HG02610 (cell line): ENCODE measurements at regions not wholly inside any gene's neighbourhood (a gene's known extent, or its start where the extent isn't known, plus 50 kb on each side); places are given as distances from the start of the nearest gene placed in this dataset.
"Not testable (repeated sequence)": the region's sequence is repeated elsewhere in the genome, so short reads cannot be mapped to it uniquely, and the experiment has no call there.

ENCODE experiments used
- ATAC-seq: cut with Tn5 transposase; IDR thresholded peaks from one replicate; pipeline ENCODE4 v1.9.1; 2021; ENCODE audit warnings: mild to moderate bottlenecking, moderate library complexity; ENCODE audit not compliant: unreplicated experiment

- ATAC-seq, result no peak
These were observed 144.3 kb downstream of the ABCC12 start for GRCh38 chr16:48011466-48011865.

DNA sequence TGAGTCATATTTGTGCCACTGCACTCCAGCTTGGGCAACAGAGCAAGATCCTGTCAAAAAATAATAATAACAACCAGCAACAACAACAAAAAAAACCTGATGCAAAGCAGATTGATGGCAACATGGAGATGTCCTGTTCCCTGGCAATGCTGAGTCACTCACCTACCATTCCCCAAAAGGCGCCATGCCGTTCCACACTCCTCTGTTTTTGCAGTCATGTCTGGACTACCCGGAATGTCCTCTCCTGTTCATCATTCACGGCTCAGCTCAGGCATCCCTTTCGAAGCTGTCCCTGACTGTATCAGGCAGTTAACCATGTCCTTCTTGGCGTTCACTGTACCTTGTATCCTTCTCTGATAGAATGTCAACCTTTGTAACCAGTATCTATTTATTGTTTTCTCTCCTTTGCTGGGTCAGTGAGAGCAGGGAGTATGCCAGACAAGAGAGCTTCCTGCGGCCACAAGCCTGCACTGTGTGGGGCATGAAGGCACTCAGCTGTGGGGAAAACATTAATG, 147.7 kb downstream of the ABCC12 start:
- ATAC-seq, result no peak

- ATAC-seq, result no peak
These were observed 151.6 kb downstream of the ABCC12 start for GRCh38 chr16:48004141-48004695.

GRCh38 chr16:48003206-48003907, 152.4 kb downstream of the ABCC12 start:
- no peak for ATAC-seq

GRCh38 chr16:48001324-48001895, 154.4 kb downstream of the ABCC12 start:
- no peak for ATAC-seq

DNA sequence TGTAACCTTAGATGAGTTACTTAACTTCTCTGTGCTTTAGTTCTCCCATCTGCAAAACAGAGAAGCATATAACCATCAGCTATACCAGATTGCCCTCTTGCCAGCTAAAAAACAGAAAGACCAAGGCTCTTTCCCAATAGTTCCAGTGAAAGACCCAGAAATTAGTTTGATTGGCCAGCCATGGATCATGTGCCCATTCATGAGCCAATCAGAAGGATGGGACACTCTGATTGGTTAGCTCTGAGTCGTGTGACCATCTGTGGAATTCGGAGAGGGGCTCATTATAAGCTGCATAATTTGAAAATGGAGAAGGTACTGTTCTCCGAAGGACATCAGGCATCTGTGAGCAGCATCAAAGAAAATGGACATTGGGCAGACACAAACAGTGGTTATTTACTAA, 155.2 kb downstream of the ABCC12 start:
- no peak for ATAC-seq

DNA sequence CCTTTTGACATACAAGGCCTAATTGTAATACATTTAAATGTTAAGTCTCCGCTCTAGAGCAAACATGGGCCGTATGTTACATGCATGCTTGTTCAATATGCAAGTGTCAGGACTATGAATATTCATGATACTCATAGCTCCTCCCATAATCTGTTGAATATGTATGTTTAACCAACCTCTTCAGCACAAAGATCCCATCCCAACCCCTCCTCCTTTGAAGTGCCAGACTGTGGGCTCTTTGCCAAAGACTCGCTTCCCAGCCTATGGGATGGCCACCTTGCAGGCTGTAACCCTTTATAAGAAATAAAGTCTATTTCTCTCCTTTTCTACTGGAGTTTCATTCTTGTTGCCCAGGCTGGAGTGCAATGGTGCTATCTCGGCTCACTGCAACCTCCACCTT, 156.2 kb downstream of the ABCC12 start:
- ATAC-seq, result no peak

DNA sequence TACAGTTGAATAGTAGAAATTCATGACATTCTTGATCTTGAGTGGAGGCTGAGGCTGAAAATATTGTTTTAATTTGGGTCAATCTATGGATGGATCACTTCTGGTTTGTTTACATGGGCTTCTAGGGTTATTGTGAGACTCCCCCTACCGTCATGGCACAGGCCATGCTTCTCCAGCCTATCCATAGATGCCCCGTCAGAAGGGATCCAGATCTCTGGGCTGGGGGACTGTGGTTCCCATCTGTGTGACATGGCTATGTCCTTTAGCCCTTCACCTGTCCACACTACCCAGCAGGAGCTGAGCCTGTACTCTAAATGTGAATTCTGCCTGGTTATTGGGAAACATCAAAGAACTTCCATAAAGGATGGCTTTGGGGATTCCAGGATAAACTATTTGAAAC, 160.4 kb downstream of the ABCC12 start:
- ATAC-seq, result no peak

DNA sequence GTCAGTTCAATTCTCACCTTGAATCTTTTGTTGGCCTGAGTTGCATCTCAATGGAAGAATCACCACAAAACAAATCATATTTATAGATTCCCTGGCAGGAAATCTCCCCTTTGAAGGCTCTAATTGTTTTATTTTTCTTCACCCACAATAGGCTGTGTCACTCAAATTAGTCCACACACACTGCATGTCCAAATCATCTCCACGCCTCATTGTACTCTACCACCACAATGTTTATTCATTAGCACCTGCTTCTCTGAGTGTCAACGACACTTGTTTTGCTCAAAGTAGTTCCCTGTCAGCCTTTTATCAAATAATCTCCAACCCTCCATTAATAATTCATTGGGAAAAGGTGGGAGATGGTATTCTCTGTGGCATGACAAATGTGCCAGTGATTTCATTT, 164.3 kb downstream of the ABCC12 start:
- no peak for ATAC-seq

- ATAC-seq, result no peak
These were observed 165.1 kb downstream of the ABCC12 start for GRCh38 chr16:47990676-47991075.

DNA sequence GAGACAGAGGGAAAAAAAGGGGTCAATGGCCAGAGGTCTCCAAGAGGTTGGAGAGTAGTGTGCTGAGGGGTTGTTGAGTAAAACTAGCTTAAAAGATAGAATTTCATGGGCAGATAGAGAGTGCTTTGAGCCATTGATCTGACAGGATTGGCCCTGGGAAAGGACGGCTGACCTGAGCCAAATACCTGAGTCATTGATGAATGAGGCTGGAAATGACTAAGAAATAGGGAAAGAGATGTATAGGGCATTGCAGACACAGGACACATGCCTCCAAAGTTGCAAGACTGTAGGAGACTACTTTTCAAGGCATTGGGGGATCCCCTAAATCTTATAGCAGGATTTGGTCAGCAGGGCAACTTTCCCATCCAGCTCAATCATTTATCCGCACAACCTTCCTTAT, 168.7 kb downstream of the ABCC12 start:
- no peak for ATAC-seq

DNA sequence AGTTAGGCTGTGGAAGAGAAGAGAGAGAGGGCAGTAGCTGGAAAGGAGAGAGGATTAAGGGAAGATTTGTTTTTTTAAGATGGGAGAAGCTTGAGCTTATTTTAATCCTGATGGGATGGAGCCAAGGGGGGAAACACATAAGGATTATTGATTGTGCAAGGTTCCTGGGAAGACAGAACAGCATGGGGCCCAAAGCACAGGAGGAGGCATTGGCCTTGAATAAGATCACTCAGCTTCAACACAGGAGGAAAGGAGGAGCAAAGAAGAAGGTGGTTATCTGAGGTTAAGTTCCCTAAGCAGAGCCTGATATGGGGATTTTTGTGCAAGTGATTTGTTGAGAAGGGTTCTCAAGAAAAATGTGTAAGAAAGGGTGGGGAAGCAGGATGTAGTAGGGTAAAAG, 169.8 kb downstream of the ABCC12 start:
- ATAC-seq, result no peak

GRCh38 chr16:47984669-47985068, 171.1 kb downstream of the ABCC12 start:
- no peak for ATAC-seq

DNA sequence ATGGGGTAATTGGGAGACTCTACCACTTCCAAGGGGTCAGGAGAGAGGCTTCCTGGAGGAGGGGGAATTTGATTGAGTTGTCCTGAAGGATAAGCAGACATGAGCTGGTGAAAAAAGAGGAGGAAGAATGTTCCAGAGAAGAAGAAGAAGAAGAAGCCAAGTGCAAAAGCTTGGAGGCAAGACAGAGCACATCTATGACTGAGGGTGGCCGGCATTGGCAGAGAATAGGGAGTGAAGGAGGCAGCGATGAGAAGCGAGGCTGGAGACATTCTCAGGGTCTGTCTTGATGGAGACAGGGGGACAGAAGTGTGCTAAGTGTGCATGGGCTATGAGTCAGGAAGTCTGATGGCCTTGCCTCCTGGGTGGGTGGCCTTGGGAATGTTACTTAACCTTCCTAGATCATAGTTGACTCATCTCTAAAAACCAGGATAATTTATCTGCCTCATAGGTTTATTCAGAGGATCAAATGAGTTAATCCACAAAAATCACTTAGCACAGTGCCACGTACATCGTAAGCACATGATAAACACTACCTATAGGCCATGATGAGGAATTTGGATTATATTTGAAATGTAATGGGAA, 171.7 kb downstream of the ABCC12 start:
- no peak for ATAC-seq

- ATAC-seq, result no peak
These were observed 175.6 kb downstream of the ABCC12 start for GRCh38 chr16:47980212-47980611.

DNA sequence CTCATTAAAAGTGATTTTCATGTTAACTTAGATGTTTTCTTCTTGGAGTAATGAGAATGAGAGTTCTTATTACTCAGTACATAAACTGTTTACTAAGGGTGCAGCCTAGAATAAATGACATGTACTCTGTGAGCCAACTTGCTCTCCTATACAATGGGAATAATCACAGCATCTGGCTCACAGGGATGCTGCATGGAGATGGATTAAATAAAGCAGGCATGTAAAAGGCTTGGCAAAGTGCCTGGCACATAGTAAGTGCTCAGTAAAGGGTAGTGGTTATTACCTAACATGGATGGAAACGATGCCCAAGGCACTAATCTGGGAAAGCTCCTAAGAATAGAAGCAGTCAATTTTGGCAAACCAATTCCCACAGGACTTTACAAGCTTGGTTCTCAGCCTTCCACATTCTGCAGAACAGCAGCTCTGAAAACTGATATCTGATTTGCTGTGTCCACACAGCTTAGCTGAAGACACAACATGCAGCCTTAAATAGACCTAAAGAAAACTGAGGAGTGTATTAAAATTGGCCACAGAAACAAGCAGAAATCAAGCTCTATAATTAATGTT, 176.1 kb downstream of the ABCC12 start:
- no peak for ATAC-seq

DNA sequence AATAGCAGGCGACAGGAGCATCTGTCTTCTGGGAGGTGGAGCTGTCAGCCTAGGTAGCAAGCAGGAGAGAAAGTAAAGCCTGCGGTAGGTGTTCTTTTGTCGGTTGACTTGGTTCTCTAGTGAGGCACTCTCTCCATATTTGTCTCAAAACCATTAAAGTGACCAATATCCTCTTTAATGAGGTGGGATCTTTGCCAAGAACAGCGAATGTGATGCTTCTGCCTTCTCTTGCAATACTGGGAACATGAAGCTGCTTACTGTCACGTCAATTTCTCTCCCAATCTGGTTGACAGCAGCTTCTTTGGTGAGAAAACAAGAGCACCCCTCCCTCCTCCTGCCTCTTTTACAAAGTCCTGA, 176.7 kb downstream of the ABCC12 start:
- ATAC-seq, result no peak

- ATAC-seq, result no peak
These were observed 177.2 kb downstream of the ABCC12 start for GRCh38 chr16:47978491-47979163.

- ATAC-seq, result no peak
These were observed 178.0 kb downstream of the ABCC12 start for GRCh38 chr16:47977802-47978201.

GRCh38 chr16:47976636-47977210, 179.1 kb downstream of the ABCC12 start:
- no peak for ATAC-seq

DNA sequence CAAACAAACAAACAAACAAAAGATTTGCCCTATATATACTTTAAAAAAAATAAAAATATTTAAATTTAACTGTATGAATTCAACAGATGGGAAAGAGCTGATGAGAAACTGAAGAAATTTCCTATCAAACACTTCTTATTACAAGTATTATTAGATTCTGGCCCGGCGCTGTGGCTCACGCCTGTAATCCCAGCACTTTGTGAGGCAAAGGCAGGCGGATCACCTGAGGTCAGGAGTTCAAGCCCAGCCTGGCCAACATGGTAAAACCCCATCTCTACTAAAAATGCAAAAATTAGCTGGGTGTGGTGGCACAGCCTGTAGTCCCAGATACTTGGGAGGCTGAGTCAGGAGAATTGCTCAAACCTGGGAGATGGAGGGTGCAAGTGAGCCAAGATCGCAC, 180.8 kb downstream of the ABCC12 start:
- not testable (repeated sequence) for ATAC-seq
